NOMO-1 (cell line): ENCODE measurements at regions not wholly inside any gene's neighbourhood (a gene's known extent, or its start where the extent isn't known, plus 50 kb on each side); places are given as distances from the start of the nearest gene placed in this dataset.
A peak's percentile ranks its signal among the peaks of the same experiment; 100 is the strongest.
"Not testable (repeated sequence)": the region's sequence is repeated elsewhere in the genome, so short reads cannot be mapped to it uniquely, and the experiment has no call there.

ENCODE experiments used
- DNase-seq, 2 experiments: peaks; one replicate each; lab custom pipeline; 2025; ENCODE audit not compliant: unreplicated experiment in 2 of 2; lab: John Stamatoyannopoulos, UW

DNA sequence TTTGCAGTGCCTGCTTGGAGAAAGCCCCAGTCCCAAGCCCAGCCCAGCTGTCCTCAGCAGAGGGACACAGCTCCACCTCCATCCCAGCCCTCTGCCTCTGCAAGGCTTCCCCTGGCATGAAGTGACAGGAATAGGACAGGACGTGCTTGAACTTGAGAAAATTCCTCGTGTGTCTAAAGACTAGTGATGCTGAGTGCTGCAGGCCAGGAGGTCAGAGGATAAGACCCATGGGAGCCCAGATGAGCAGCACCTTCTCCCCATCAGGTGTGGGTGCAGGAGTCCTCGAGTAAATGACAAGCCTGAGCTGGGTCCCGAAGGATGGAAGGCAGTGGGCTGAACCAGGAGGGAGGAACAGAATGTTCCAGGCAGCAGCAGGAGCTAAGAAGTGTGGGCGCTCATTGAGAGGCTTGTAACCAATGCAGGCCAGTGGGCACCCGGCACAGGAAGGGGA, 67.8 kb upstream of the UXS1 start:
- no peak for DNase-seq

DNA sequence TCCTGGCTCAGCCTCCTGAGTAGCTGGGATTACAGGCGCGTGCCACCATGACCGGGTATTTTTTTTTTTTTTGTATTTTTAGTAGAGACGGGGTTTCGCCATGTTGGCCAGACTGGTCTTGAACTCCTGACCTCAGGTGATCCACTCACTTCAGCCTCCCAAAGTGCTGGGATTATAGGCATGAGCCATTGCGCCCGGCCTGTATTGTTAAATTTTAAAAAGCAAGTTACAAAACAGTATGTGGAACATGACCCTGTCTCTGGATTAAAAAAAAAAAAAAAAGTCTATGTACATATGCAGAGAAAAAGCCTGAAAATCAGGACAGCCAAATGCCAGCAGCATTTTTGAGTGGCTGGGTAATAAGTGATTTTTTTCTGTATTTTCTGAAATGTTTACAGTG, 64.8 kb upstream of the UXS1 start:
- not testable (repeated sequence) for DNase-seq

DNA sequence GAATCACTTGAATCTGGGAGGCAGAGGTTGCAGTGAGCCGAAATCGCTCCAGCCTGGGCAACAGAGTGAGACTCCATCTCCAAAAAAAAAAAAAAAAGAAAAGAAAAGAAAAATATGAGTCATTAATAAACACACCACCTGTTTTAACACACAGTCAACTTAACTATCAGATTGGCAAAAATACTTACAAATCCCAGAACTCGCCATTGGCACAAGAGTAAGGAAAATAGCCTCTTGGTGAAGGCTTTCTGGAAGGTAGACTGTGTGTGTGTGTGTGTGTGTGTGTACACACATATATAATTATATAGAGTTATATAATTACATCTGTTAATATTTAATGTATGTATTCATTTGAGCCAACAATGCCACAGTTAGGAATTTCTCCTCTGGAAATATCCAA, 63.7 kb upstream of the UXS1 start:
- no peak for DNase-seq

DNA sequence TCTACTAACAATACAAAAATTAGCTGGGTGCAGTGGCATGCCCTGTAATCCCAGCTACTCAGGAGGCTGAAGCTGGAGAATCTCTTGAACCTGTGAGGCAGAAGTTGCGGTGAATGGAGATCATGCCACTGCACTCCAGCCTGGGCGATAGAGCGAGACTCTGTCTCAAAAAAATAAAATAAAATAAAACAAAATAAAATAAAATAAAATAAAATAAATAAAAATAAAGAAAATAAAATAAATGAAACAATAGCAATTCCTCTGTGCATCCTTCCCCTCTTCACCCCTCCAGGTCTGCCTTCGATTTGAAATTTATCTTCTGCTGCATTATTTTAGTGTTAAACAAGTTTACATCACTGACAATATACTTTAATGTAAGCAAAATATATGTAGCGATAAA, 63.0 kb upstream of the UXS1 start:
- no peak for DNase-seq

DNA sequence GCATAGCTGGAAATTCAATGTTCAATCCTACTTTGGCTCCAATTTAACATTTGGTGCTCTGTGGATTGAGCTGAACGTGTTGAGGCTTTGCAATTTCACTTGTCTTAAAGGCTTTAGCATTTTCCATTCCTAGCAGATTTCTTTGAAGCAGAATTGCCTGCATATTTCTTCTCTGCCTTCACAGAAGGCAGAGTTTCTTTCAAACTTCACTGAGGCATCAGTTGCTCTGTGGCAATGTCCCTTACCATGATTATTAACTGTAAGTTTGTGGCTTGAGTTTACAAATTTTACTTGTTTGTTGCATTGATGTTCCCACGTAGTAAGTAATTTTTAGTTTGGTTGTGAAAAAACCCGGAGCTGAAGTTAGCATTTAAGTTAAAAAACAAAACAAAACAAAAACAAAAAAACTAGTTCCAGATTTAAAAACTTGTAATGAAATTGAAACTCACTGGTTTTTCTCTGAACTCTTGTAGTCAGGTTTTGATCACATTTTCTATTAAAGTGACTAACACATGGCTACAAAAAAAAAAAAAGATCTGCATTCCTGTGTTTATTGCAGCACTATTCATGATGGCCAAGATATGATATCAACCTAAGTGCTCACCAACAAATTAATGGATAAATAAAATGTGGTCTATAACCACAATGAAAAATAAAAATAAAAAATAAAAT, 55.2 kb upstream of the UXS1 start:
- DNase-seq, result not testable (repeated sequence)

DNA sequence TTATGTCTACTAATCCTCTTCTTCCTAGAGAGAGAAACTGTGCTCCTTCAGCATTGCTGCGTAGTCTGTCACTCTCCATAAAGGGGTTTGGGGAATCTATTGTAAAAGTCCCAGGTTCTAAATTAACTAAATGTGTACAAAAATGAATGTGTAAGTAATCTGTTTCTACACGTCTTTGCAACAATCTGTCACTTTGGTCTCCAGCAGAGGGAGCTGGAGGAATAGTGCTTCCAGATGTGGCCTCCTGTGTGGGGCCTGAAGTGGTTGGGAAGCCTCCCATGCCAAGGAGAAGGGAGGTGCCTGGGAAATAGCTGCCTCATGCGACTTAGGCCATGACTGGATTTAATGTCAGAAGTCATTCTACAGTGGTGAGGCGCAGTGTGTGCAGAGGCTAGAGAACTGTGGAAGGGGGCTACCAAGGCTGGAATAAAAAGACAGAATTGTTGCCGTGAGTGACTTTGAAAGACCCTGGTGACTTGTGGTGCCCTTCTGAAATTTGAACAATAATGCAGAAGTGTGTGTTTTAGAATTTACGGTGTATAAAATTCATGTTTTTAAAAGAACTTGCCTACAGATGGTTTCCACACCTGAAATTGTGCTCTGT, 54.5 kb upstream of the UXS1 start:
- peak in 1 of 2 experiments; percentile 8 for DNase-seq
